Occipital lobe (tissue), 1 donor: ENCODE measurements at regions not wholly inside any gene's neighbourhood (a gene's known extent, or its start where the extent isn't known, plus 50 kb on each side); places are given as distances from the start of the nearest gene placed in this dataset.
"Not testable (repeated sequence)": the region's sequence is repeated elsewhere in the genome, so short reads cannot be mapped to it uniquely, and the experiment has no call there.

Source experiments
- DNase-seq: peaks from one replicate; lab custom pipeline; 2025; lab: John Stamatoyannopoulos, UW

GRCh38 chr7:120169996-120170783 lies 102.8 kb upstream of the KCND2 start:
- DNase-seq = no peak

DNA sequence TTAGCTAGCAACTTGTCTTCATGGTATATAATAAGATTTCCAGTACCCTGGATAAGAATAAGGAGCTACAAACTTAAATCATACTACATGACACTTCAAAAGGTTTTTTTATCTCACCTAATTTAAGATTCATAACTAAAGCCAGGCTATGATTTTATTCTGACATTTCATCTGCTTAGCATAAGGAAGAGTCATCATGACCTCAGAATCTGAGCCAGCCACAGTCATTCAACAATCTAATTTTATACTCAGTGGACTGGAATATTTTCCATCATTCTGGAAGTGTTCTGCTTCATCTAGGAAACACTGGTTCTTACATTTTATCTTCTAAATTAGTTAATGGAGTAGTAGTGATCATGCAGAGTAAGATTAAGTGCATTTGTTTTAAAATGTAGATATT lies 102.1 kb upstream of the KCND2 start:
- DNase-seq = no peak

DNA sequence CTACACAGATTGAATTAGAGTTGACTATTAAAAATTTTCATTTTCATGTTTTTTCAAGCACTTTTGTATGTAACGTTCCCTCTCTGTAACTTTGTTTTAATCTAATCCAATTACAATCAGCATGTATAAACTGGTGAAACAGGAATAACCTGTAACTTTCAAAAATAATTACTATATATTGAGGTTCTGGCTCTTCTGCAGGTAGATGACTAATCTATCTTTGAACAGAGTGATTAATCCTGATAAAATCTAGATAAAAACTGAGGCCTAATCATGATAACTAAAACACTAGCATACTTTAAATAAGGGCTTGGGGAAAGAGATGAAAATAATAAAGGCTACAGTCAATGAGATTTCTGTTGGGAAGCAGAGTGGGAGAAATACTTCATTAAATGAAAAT lies 101.6 kb upstream of the KCND2 start:
- DNase-seq = no peak

DNA sequence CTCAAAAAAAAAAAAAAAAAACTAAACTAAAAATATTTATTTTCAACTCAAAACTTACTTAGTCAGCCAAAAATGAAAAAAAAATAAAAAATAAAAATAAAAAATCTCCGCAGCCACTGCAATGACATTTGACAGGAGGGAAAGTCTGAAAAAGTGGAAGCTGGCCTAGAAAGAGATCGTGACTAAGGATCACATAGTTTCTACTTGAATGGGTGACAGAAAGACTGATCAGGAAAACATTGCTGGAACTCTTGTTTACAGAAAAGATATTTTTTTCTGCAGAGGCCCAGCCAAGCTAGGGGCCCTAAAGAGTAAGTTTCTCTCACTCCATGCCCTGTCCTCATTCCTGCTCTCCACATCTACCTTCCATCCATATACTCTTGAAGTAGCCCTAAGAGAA lies 92.8 kb upstream of the KCND2 start:
- no peak for DNase-seq

- DNase-seq = no peak
Observed at GRCh38 chr7:120181499-120181898, 91.5 kb upstream of the KCND2 start.

GRCh38 chr7:120184866-120185265 lies 88.1 kb upstream of the KCND2 start:
- DNase-seq = no peak

- DNase-seq = no peak
Observed at GRCh38 chr7:120185940-120186682, 86.9 kb upstream of the KCND2 start.

DNA sequence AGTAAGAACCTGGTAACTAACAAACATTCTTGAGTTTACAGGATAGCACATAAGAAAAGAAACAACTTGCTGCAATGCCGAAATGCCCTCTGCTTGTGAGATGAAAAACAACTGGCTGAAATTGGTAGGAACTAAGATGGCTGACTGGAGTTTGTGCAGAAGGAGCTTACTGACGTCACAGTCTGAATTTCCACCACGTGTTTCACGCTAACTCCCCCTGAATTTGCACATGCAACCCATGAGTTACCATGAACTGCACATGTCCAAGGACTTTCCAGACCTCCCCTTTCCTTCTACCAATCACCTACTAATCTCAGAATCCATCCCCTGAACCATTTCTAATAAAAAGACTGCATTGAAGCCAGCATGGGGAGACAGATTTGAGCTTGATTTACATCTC lies 86.3 kb upstream of the KCND2 start:
- DNase-seq = no peak

DNA sequence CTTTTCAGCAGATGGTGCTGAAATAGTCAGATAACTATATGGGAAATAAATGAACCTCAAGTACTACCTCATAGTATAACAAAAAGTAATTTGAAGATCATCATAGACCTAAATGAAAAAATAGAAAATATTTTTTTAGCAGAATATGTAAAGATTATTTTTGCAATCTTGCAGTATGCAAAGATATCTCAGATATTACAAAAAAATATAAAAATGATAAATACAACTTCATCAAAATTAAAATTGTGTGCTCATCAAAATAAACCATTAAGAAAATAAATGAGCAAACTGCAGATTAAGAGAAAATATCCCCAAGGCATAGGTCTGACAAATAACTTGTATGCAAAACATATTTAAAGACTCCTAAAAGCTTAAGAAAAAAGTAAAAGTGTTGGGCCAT lies 83.4 kb upstream of the KCND2 start:
- DNase-seq = no peak

DNA sequence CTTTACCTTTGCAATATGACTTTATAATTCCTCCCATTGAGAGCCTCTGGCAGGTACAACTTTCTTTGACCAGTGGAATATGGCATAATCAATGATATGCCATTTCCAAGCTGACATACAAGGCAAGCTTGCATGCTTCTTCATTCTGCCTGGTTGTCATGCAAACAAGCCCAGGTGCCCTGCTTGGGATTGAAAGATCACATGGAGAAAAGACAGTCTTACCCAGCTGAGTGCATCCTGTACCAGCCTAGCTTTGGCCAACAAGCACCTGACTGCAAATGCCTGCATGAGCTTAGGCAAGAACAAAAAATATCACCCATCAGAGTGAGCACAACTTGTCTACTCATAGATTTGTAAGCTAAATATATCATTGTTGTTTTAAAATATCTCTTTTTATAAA lies 82.9 kb upstream of the KCND2 start:
- DNase-seq = no peak

DNA sequence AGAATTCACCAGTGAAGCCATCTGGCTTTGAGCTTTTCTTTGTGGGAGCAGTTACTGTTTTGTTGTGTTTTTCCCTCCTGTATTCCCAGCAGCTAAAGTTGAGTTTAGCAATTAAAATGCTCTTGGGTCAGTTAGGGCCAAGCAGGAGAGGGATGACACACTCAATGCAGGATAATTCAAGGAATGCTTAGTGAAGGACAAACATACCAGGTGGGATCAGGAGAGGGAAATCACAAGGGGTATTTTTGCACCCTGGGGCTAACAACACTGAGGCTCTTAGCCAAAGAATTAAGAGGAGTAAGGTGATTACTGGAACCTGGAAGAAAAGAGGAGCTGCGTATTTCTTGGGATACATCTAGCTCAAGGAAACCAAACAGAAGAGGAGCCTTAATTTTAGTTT lies 82.4 kb upstream of the KCND2 start:
- no peak for DNase-seq

DNA sequence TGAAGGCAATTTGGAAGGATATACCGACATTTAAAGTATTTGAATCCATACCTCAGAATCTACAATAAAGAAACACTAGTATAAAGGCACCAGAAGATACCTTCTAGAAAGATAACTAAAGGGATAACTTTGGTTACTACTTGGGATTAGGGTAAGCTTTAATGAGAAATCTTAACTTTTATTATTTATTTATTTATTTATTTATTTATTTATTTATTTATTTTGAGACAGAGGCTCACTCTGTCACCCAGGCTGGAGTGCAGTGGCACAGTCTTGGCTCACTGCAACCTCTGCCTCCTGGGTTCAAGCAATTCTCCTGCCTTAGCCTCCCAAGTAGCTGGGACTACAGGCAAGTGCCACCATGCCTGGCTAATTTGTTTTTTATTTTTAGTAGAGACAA lies 81.6 kb upstream of the KCND2 start:
- not testable (repeated sequence) for DNase-seq

- DNase-seq = no peak
Observed at GRCh38 chr7:120201290-120201689, 71.7 kb upstream of the KCND2 start.

DNA sequence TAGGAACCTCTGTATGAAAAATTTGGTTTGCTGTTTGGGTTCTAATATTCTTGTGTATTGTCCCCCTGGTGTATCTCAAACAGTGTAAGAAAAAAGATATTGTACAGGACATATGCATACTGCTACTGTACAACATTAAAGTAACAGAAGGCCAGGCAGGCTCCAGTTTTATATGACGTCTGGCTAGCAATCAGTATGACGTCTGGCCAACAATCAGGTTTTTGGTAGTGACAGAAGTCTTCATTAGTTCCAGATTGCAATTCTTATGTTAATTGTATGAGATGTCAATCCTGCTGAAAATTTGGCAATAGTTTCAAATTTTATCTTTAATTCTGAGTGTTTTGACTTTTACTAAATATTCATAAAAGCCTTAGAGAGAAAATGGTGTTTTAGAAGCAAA lies 67.9 kb upstream of the KCND2 start:
- no peak for DNase-seq

DNA sequence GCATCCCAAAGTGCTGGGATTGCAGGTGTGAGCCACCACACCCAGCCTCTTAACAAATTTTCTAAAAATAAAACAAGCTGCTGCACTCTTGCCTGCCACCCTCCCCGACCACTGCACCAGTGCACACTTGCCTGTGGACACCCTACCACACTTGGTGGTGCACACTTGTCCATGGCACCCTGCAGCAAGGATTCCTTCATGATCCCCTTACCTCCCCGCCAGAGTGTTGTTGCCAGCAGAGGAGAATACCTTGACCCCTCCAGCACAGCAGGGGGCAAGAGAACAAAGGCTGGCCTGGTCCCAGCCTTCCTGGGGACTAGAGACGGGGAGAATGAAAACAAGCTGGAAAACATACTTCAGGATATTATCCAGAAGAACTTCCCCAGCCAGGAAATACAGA lies 65.9 kb upstream of the KCND2 start:
- no peak for DNase-seq

DNA sequence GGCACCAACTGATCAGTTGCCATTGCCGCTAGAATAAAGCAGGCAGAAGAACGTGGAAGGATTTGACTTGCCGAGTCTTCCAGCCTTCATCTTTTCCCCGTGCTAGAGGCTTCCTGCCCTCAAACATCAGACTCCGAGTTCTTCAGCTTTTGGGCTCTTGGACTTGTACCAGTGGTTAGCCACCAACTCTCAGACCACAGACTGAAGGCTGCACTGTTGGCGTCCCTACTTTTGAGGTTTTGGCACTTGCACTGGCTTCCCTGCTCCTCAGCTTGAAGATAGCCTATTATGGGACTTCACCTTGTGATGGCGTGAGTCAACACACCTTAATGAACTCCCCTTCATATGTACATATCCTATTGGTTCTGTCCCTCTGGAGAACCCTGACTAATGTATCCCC lies 57.3 kb upstream of the KCND2 start:
- DNase-seq = no peak

DNA sequence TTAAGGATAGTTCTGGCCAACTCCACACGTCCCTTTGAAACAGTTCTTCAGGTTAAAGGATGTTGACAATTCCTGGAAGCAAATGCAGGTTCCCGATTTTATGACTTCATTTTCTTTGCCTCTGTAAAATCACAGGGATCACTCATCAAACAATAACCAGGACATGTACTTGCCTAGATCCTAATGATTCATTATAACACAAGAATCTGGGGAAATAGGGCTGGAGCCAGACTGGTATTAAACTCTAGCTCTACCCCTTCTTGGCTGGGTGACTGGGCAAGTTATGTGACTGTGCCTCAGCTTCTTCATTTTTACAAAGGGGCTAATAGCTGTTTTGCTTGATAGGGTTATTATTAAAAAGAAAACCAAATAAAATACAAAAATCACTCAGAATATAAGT lies 56.0 kb upstream of the KCND2 start:
- DNase-seq = no peak

- no peak for DNase-seq
Observed at GRCh38 chr7:120218712-120219111, 54.3 kb upstream of the KCND2 start.

- no peak for DNase-seq
Observed at GRCh38 chr7:120221666-120222065, 51.3 kb upstream of the KCND2 start.
